ENCODE measurements at regions not wholly inside any gene's neighbourhood (a gene's known extent, or its start where the extent isn't known, plus 50 kb on each side); places are given as distances from the start of the nearest gene placed in this dataset.

GRCh38 chr5:93911609-93912008, 170.2 kb upstream of the POU5F2 start:
- DNase-seq = no peak
- Histone ChIP-seq H2AK5ac (ENCODE audit: insufficient read length, low read length) (no peak overlapping the region), H3K4me2 (ENCODE audit: insufficient read depth, insufficient read length, low read length) (no peak overlapping the region), H2BK12ac (ENCODE audit: insufficient read length, low read depth, low read length) (no peak overlapping the region), H2BK120ac (ENCODE audit: low read depth, low read length, poor library complexity, severe bottlenecking) (no peak overlapping the region), H3K79me1 (ENCODE audit: insufficient read depth, low read depth, low read length, poor library complexity, severe bottlenecking) (no peaks in the 10 kb centered on the region), H2BK20ac (ENCODE audit: low read depth, low read length, poor library complexity, severe bottlenecking) (no peak overlapping the region), H3K4me1 (ENCODE audit: insufficient read depth, low read length) (no peaks in the 10 kb centered on the region), H4K91ac (ENCODE audit: insufficient read length, low read depth, low read length) (no peak overlapping the region), H3K9me3 (ENCODE audit: control insufficient read depth, low read depth, low read length) (no peaks in the 10 kb centered on the region), H3K27ac (ENCODE audit: insufficient read length, low read depth, low read length) (no peak overlapping the region), H3K4ac (ENCODE audit: low read depth, low read length) (no peak overlapping the region), H3K18ac (ENCODE audit: insufficient read length, low read depth, low read length) (no peak overlapping the region), H3K79me2 (ENCODE audit: insufficient read depth, low read length) (no peaks in the 10 kb centered on the region), H3K14ac (ENCODE audit: insufficient read depth, low read length) (no peak overlapping the region), H3K27me3 (ENCODE audit: insufficient read depth, low read length) (no peaks in the 10 kb centered on the region), H2AFZ (ENCODE audit: low read length) (no peak overlapping the region), H3K23me2 (ENCODE audit: insufficient read length, low read depth, low read length, poor library complexity, severe bottlenecking) (no peaks in the 10 kb centered on the region), H3T11ph (ENCODE audit: low read length) (no peak overlapping the region), H4K5ac (ENCODE audit: insufficient read length, low read depth, low read length) (no peak overlapping the region), H3K9ac (ENCODE audit: extremely low read depth, insufficient read length, low read length) (no peak overlapping the region), H4K20me1 (ENCODE audit: control insufficient read depth, insufficient read depth, insufficient read length) (no peaks in the 10 kb centered on the region), H4K8ac (replicated peaks; ENCODE audit: insufficient read length, low read depth, low read length) (no peak overlapping the region), H3K56ac (ENCODE audit: insufficient read length, low read depth, low read length) (no peak overlapping the region), H2BK5ac (ENCODE audit: insufficient read length, low read length) (no peak overlapping the region), H2BK15ac (ENCODE audit: low read depth, low read length) (no peak overlapping the region), H3K23ac (ENCODE audit: insufficient read length, low read depth, low read length) (no peak overlapping the region)
- Mint-ChIP-seq H3K27ac (no peak overlapping the region), H3K4me3 (no peak overlapping the region), H3K4me1 (no peaks in the 10 kb centered on the region), H3K36me3 (ENCODE audit: insufficient read depth in 1 of 3, low read depth in 3 of 3) (no peaks in the 10 kb centered on the region), H3K9me3 (no peaks in the 10 kb centered on the region), H3K27me3 (ENCODE audit: low read depth) (no peaks in the 10 kb centered on the region)
- TF ChIP-seq CTCF (conservative IDR thresholded peaks at IDR 0.05) = no peak
- WGBS (ENCODE audit: extremely low coverage, insufficient read length, low lambda C conversion rate) = no CpG with 5 or more reads among the region's 2 CpGs

Measured in H9 (cell line).